HG03565 (cell line): ENCODE measurements at regions not wholly inside any gene's neighbourhood (a gene's known extent, or its start where the extent isn't known, plus 50 kb on each side); places are given as distances from the start of the nearest gene placed in this dataset.

Experiments
- ATAC-seq: cut with Tn5 transposase; IDR thresholded peaks from one replicate; pipeline ENCODE4 v1.9.1; 2021; ENCODE audit warnings: mild to moderate bottlenecking, moderate library complexity; ENCODE audit not compliant: unreplicated experiment

GRCh38 chr3:150040097-150040496 lies 69.4 kb upstream of the PFN2 start:
- no peak for ATAC-seq

- no peak for ATAC-seq
These were observed 68.1 kb upstream of the PFN2 start for GRCh38 chr3:150038830-150039229.

- ATAC-seq: no peak
These were observed 66.1 kb upstream of the PFN2 start for GRCh38 chr3:150036780-150037179.

GRCh38 chr3:150035910-150036612 lies 65.4 kb upstream of the PFN2 start:
- ATAC-seq: no peak

GRCh38 chr3:150035301-150035779 lies 64.6 kb upstream of the PFN2 start:
- no peak for ATAC-seq

GRCh38 chr3:150033721-150034120 lies 63.0 kb upstream of the PFN2 start:
- ATAC-seq: no peak

GRCh38 chr3:150030841-150031240 lies 60.1 kb upstream of the PFN2 start:
- ATAC-seq: no peak

GRCh38 chr3:150023239-150023636 lies 52.5 kb upstream of the PFN2 start:
- no peak for ATAC-seq

GRCh38 chr3:150022381-150023238 lies 51.9 kb upstream of the PFN2 start:
- ATAC-seq: no peak

GRCh38 chr3:150020527-150020926 lies 49.8 kb upstream of the PFN2 start:
- no peak for ATAC-seq
